Activated CD8-positive, alpha-beta T cell treated with anti-CD3 and anti-CD28 coated beads for 36 hours (primary cell): ENCODE measurements at regions not wholly inside any gene's neighbourhood (a gene's known extent, or its start where the extent isn't known, plus 50 kb on each side); places are given as distances from the start of the nearest gene placed in this dataset.

ENCODE experiments used
- ATAC-seq: fragments of 200-7000 bp; cut with Tn5 transposase; one replicate; pipeline ENCODE4 v1.10.0; 2021; ENCODE audit warnings: mild to moderate bottlenecking, moderate library complexity
- CTCF ChIA-PET: fragments of 350-600 bp; sonication (Branson Sonifier 250); formaldehyde crosslinking; loops from one replicate; lab custom pipeline; 2021; ENCODE audit warnings: antibody characterized with exemption; lab: Charles Lee
- POLR2A ChIA-PET: fragments of 350-600 bp; sonication (Branson Sonifier 250); formaldehyde crosslinking; loops from one replicate; lab custom pipeline; 2021; ENCODE audit warnings: antibody characterized with exemption; lab: Charles Lee
- DNase-seq: peaks from one replicate; pipeline ENCODE4 v3.0.0-alpha.2; 2020
- H3K27ac Mint-ChIP-seq: one replicate; pipeline ENCODE4 v1.8.0; 2021; ENCODE audit warnings: mild to moderate bottlenecking, mixed read lengths
- H3K27me3 Mint-ChIP-seq: one replicate; pipeline ENCODE4 v1.8.0; 2021; ENCODE audit warnings: mixed read lengths
- H3K36me3 Mint-ChIP-seq: one replicate; pipeline ENCODE4 v1.8.0; 2021; ENCODE audit warnings: low read depth, mixed read lengths
- H3K4me1 Mint-ChIP-seq: one replicate; pipeline ENCODE4 v1.8.0; 2021; ENCODE audit warnings: low read depth, mixed read lengths
- H3K4me3 Mint-ChIP-seq: one replicate; pipeline ENCODE4 v1.8.0; 2021; ENCODE audit warnings: mild to moderate bottlenecking, moderate library complexity, mixed read lengths
- H3K9me3 Mint-ChIP-seq: one replicate; pipeline ENCODE4 v1.8.0; 2021; ENCODE audit warnings: mixed read lengths
- CTCF ChIP-seq: fragments of 200-600 bp; IDR thresholded peaks from one replicate; pipeline ENCODE4 v1.8.0; 2022; ENCODE audit warnings: antibody characterized with exemption, mild to moderate bottlenecking
- intact Hi-C: fragments of 100-400 bp; cut with micrococcal nuclease; formaldehyde crosslinking; loops from one replicate; pipeline ENCODE4 v1.10.0; 2022

- DNase-seq (no peak), ATAC-seq (no peak)
- peaks cover 32% of the 10 kb centered on the region for H3K27me3 Mint-ChIP-seq
- no peak overlapping the region for H3K4me3 Mint-ChIP-seq
- no peak overlapping the region for H3K27ac Mint-ChIP-seq
- no peak for TF ChIP-seq CTCF
- CTCF ChIA-PET: interaction anchor here (1.0 kb wide), 1 partner anchor 248 kb away, joined by 5 read pairs; no protein-coding TSS in a partner anchor
- intact Hi-C loops: no loop called here
- H3K4me1 Mint-ChIP-seq: no peaks in the 10 kb centered on the region
- POLR2A ChIA-PET: no interaction called here
- H3K36me3 Mint-ChIP-seq: no peaks in the 10 kb centered on the region
- no peaks in the 10 kb centered on the region for H3K9me3 Mint-ChIP-seq
Measured at GRCh38 chr2:176388861-176389260, 119.6 kb downstream of the MTX2 start.

- Mint-ChIP-seq H3K4me3 (no peak overlapping the region), H3K4me1 (no peaks in the 10 kb centered on the region), H3K9me3 (no peaks in the 10 kb centered on the region), H3K27ac (no peak overlapping the region), H3K27me3 (peaks cover 28% of the 10 kb centered on the region), H3K36me3 (no peaks in the 10 kb centered on the region)
- ChIA-PET CTCF (no interaction called here), POLR2A (interaction anchor here (0.6 kb wide), 1 partner anchor 263 kb away, joined by 3 read pairs; no protein-coding TSS in a partner anchor)
- intact Hi-C loops: no loop called here
- ATAC-seq (no peak), DNase-seq (no peak)
- TF ChIP-seq CTCF: no peak
Measured at GRCh38 chr2:176390276-176391147, 121.3 kb downstream of the MTX2 start.

GRCh38 chr2:176391148-176391419 is 121.8 kb downstream of the MTX2 start:
- no peak for DNase-seq
- POLR2A ChIA-PET: interaction anchor here (0.6 kb wide), 1 partner anchor 263 kb away, joined by 3 read pairs; no protein-coding TSS in a partner anchor
- Mint-ChIP-seq H3K9me3 (no peaks in the 10 kb centered on the region), H3K27me3 (peaks cover 23% of the 10 kb centered on the region), H3K36me3 (no peaks in the 10 kb centered on the region), H3K27ac (no peak overlapping the region), H3K4me3 (no peak overlapping the region), H3K4me1 (no peaks in the 10 kb centered on the region)
- ATAC-seq: no peak
- no peak for TF ChIP-seq CTCF
- intact Hi-C loops: no loop called here
- CTCF ChIA-PET: no interaction called here

GRCh38 chr2:176392249-176392648 is 123.0 kb downstream of the MTX2 start:
- no peaks in the 10 kb centered on the region for H3K9me3 Mint-ChIP-seq
- ChIA-PET POLR2A (no interaction called here), CTCF (no interaction called here)
- no peaks in the 10 kb centered on the region for H3K36me3 Mint-ChIP-seq
- no peak overlapping the region for H3K4me3 Mint-ChIP-seq
- H3K27ac Mint-ChIP-seq: no peak overlapping the region
- intact Hi-C loops: no loop called here
- peaks cover 18% of the 10 kb centered on the region for H3K27me3 Mint-ChIP-seq
- DNase-seq (no peak), ATAC-seq (no peak)
- no peak for TF ChIP-seq CTCF
- H3K4me1 Mint-ChIP-seq: no peaks in the 10 kb centered on the region

GRCh38 chr2:176392744-176393414 is 123.6 kb downstream of the MTX2 start:
- peaks cover 15% of the 10 kb centered on the region for H3K27me3 Mint-ChIP-seq
- POLR2A ChIA-PET: no interaction called here
- H3K4me3 Mint-ChIP-seq: no peak overlapping the region
- no peaks in the 10 kb centered on the region for H3K9me3 Mint-ChIP-seq
- intact Hi-C loops: no loop called here
- no peak for ATAC-seq
- no peak for DNase-seq
- no peaks in the 10 kb centered on the region for H3K36me3 Mint-ChIP-seq
- H3K27ac Mint-ChIP-seq: no peak overlapping the region
- CTCF ChIA-PET: no interaction called here
- no peak for TF ChIP-seq CTCF
- H3K4me1 Mint-ChIP-seq: no peaks in the 10 kb centered on the region
